ENCODE measurements at regions not wholly inside any gene's neighbourhood (a gene's known extent, or its start where the extent isn't known, plus 50 kb on each side); places are given as distances from the start of the nearest gene placed in this dataset.

GRCh38 chr17:429589-429988 lies 77.0 kb upstream of the RPH3AL start:
- TF ChIP-seq CTCF (IDR thresholded peaks at IDR 0.05; ENCODE audit: low read depth, low read length) (no peak), EZH2phosphoT487 (IDR thresholded peaks at IDR 0.05; ENCODE audit: low read depth) (no peak)
- Histone ChIP-seq H3K79me2 (ENCODE audit: low read length) (no peaks in the 10 kb centered on the region), H2AFZ (ENCODE audit: low read depth, low read length) (no peak overlapping the region), H3K9me3 (ENCODE audit: insufficient read depth, low read length) (no peaks in the 10 kb centered on the region), H3K27me3 (ENCODE audit: low read depth, low read length) (no peaks in the 10 kb centered on the region), H3K4me3 (ENCODE audit: low read length) (no peak overlapping the region), H4K20me1 (ENCODE audit: insufficient read depth, low read length) (no peaks in the 10 kb centered on the region), H3K4me1 (ENCODE audit: low read length) (no peaks in the 10 kb centered on the region), H3K9ac (ENCODE audit: low read length) (no peak overlapping the region), H3K4me2 (ENCODE audit: low read length) (no peak overlapping the region), H3K36me3 (replicated peaks; ENCODE audit: low read depth, low read length) (no peaks in the 10 kb centered on the region), H3K27ac (ENCODE audit: low read length) (no peak overlapping the region)

- Histone ChIP-seq H3K4me2 (ENCODE audit: low read length) (no peak overlapping the region), H3K36me3 (replicated peaks; ENCODE audit: low read depth, low read length) (no peaks in the 10 kb centered on the region), H3K9me3 (ENCODE audit: insufficient read depth, low read length) (no peaks in the 10 kb centered on the region), H3K79me2 (ENCODE audit: low read length) (no peaks in the 10 kb centered on the region), H3K4me3 (ENCODE audit: low read length) (no peak overlapping the region), H3K9ac (ENCODE audit: low read length) (no peak overlapping the region), H3K4me1 (ENCODE audit: low read length) (no peaks in the 10 kb centered on the region), H3K27ac (ENCODE audit: low read length) (no peak overlapping the region), H2AFZ (ENCODE audit: low read depth, low read length) (no peak overlapping the region), H3K27me3 (ENCODE audit: low read depth, low read length) (no peaks in the 10 kb centered on the region), H4K20me1 (ENCODE audit: insufficient read depth, low read length) (no peaks in the 10 kb centered on the region)
- no peak for TF ChIP-seq EZH2phosphoT487 (IDR thresholded peaks at IDR 0.05; ENCODE audit: low read depth)
- TF ChIP-seq CTCF (IDR thresholded peaks at IDR 0.05; ENCODE audit: low read depth, low read length): no peak
Observed at GRCh38 chr17:428414-428813, 75.8 kb upstream of the RPH3AL start.

- no peak overlapping the region for H3K9ac ChIP-seq (ENCODE audit: low read length)
- TF ChIP-seq CTCF (IDR thresholded peaks at IDR 0.05; ENCODE audit: low read depth, low read length) (no peak), EZH2phosphoT487 (IDR thresholded peaks at IDR 0.05; ENCODE audit: low read depth) (no peak)
- no peak overlapping the region for H3K27ac ChIP-seq (ENCODE audit: low read length)
- no peak overlapping the region for H3K4me3 ChIP-seq (ENCODE audit: low read length)
- no peaks in the 10 kb centered on the region for H4K20me1 ChIP-seq (ENCODE audit: insufficient read depth, low read length)
- no peaks in the 10 kb centered on the region for H3K27me3 ChIP-seq (ENCODE audit: low read depth, low read length)
- no peak overlapping the region for H3K4me2 ChIP-seq (ENCODE audit: low read length)
- no peaks in the 10 kb centered on the region for H3K36me3 ChIP-seq (replicated peaks; ENCODE audit: low read depth, low read length)
- no peaks in the 10 kb centered on the region for H3K9me3 ChIP-seq (ENCODE audit: insufficient read depth, low read length)
- H3K79me2 ChIP-seq (ENCODE audit: low read length): no peaks in the 10 kb centered on the region
- H3K4me1 ChIP-seq (ENCODE audit: low read length): no peaks in the 10 kb centered on the region
- H2AFZ ChIP-seq (ENCODE audit: low read depth, low read length): no peak overlapping the region
Observed at GRCh38 chr17:427891-428290, 75.3 kb upstream of the RPH3AL start.

GRCh38 chr17:427327-427726 lies 74.7 kb upstream of the RPH3AL start:
- H3K27ac ChIP-seq (ENCODE audit: low read length): no peak overlapping the region
- no peaks in the 10 kb centered on the region for H4K20me1 ChIP-seq (ENCODE audit: insufficient read depth, low read length)
- H2AFZ ChIP-seq (ENCODE audit: low read depth, low read length): no peak overlapping the region
- TF ChIP-seq CTCF (IDR thresholded peaks at IDR 0.05; ENCODE audit: low read depth, low read length) (no peak), EZH2phosphoT487 (IDR thresholded peaks at IDR 0.05; ENCODE audit: low read depth) (no peak)
- no peaks in the 10 kb centered on the region for H3K4me1 ChIP-seq (ENCODE audit: low read length)
- no peaks in the 10 kb centered on the region for H3K36me3 ChIP-seq (replicated peaks; ENCODE audit: low read depth, low read length)
- H3K4me3 ChIP-seq (ENCODE audit: low read length): no peak overlapping the region
- no peaks in the 10 kb centered on the region for H3K79me2 ChIP-seq (ENCODE audit: low read length)
- H3K27me3 ChIP-seq (ENCODE audit: low read depth, low read length): no peaks in the 10 kb centered on the region
- H3K9me3 ChIP-seq (ENCODE audit: insufficient read depth, low read length): no peaks in the 10 kb centered on the region
- no peak overlapping the region for H3K4me2 ChIP-seq (ENCODE audit: low read length)
- no peak overlapping the region for H3K9ac ChIP-seq (ENCODE audit: low read length)
